ENCODE measurements at regions not wholly inside any gene's neighbourhood (a gene's known extent, or its start where the extent isn't known, plus 50 kb on each side); places are given as distances from the start of the nearest gene placed in this dataset.

DNA sequence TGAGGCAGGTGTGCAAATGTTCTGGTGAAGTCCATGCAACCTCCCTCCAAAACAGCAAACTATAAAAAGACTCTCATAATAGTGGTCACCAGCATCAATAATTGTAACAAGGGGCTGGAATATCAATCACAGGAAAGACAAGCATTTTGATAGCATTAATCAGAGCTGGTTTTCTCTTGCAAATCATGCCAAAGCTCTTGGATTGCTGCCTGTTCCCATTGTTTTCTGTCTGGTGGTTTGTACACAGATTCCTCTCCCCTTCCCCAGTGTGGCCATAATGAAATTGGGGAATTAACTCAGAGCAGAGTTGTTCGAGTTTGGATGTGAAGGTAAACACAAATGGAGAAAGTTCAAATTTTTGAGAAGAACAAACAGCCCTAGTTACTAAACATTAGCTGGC lies 134.2 kb downstream of the CDCA7 start:
- H3K9ac ChIP-seq (ENCODE audit: extremely low read depth, low read length, poor library complexity, severe bottlenecking), result no peak overlapping the region
- DNase-seq, result no peak
- H3K27me3 Mint-ChIP-seq (ENCODE audit: insufficient read depth), result peaks cover 4% of the 10 kb centered on the region
- H3K27ac ChIP-seq (ENCODE audit: low read depth, low read length), result no peak overlapping the region
- H3K27me3 ChIP-seq (ENCODE audit: control insufficient read depth, insufficient read depth, low read length, poor library complexity, severe bottlenecking), result no peaks in the 10 kb centered on the region
- no peaks in the 10 kb centered on the region for H3K4me1 Mint-ChIP-seq
- H3K36me3 ChIP-seq (ENCODE audit: control insufficient read depth, insufficient read depth, low read length), result no peaks in the 10 kb centered on the region
- no peaks in the 10 kb centered on the region for H3K9me3 Mint-ChIP-seq
- no peaks in the 10 kb centered on the region for H3K4me1 ChIP-seq (ENCODE audit: control insufficient read depth, insufficient read depth, low read length)
- WGBS, 2 experiments (ENCODE audit: insufficient coverage in 1 of 2, insufficient read length in 1 of 2), result 87% methylated on average over 1 of the region's 1 CpG; no CpG with 5 or more reads in 1 of the 2 experiments
- no peak overlapping the region for H3K4me3 Mint-ChIP-seq
- no peaks in the 10 kb centered on the region for H3K36me3 Mint-ChIP-seq (ENCODE audit: low read depth)
- no peak overlapping the region for H3K27ac Mint-ChIP-seq
- TF ChIP-seq, protein P1, sequence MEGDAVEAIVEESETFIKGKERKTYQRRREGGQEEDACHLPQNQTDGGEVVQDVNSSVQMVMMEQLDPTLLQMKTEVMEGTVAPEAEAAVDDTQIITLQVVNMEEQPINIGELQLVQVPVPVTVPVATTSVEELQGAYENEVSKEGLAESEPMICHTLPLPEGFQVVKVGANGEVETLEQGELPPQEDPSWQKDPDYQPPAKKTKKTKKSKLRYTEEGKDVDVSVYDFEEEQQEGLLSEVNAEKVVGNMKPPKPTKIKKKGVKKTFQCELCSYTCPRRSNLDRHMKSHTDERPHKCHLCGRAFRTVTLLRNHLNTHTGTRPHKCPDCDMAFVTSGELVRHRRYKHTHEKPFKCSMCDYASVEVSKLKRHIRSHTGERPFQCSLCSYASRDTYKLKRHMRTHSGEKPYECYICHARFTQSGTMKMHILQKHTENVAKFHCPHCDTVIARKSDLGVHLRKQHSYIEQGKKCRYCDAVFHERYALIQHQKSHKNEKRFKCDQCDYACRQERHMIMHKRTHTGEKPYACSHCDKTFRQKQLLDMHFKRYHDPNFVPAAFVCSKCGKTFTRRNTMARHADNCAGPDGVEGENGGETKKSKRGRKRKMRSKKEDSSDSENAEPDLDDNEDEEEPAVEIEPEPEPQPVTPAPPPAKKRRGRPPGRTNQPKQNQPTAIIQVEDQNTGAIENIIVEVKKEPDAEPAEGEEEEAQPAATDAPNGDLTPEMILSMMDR (conservative IDR thresholded peaks at IDR 0.05), result no peak
- H3K4me3 ChIP-seq (ENCODE audit: low read length), result no peak overlapping the region
- no peaks in the 10 kb centered on the region for H3K9me3 ChIP-seq (ENCODE audit: control insufficient read depth, low read length)

DNA sequence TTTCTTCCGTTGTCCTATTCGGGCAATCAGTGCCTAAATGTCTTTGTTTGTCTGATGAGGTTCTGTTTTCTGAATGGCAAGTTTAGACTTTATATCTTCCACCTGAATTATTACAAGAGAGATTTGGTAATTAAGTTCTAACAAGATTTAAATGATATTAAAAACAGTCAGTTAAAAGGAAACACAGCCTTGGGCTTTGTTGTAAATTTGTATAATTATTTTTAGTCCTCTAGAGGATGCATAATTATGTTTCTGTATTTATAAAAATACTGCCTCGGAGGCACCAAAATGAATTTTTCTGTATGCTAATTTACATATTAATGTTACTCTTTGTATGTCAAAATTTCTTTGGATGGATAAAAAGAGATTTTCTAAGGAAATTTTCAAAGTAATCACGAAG lies 136.7 kb downstream of the CDCA7 start:
- Mint-ChIP-seq H3K4me3 (no peak overlapping the region), H3K9me3 (no peaks in the 10 kb centered on the region), H3K4me1 (no peaks in the 10 kb centered on the region), H3K27me3 (ENCODE audit: insufficient read depth) (peaks cover 4% of the 10 kb centered on the region), H3K36me3 (ENCODE audit: low read depth) (no peaks in the 10 kb centered on the region), H3K27ac (no peak overlapping the region)
- TF ChIP-seq, protein P1 (conservative IDR thresholded peaks at IDR 0.05), result no peak
- no peaks in the 10 kb centered on the region for H3K36me3 ChIP-seq (ENCODE audit: control insufficient read depth, insufficient read depth, low read length)
- no peak overlapping the region for H3K4me3 ChIP-seq (ENCODE audit: low read length)
- no peaks in the 10 kb centered on the region for H3K27me3 ChIP-seq (ENCODE audit: control insufficient read depth, insufficient read depth, low read length, poor library complexity, severe bottlenecking)
- no peak overlapping the region for H3K9ac ChIP-seq (ENCODE audit: extremely low read depth, low read length, poor library complexity, severe bottlenecking)
- 79 to 100% methylated on average over 1 to 3 of the region's 4 CpGs for whole genome bisulfite sequencing, 2 experiments (ENCODE audit: insufficient coverage in 1 of 2, insufficient read length in 1 of 2)
- no peak for DNase-seq
- H3K9me3 ChIP-seq (ENCODE audit: control insufficient read depth, low read length), result no peaks in the 10 kb centered on the region
- no peaks in the 10 kb centered on the region for H3K4me1 ChIP-seq (ENCODE audit: control insufficient read depth, insufficient read depth, low read length)
- no peak overlapping the region for H3K27ac ChIP-seq (ENCODE audit: low read depth, low read length)

DNA sequence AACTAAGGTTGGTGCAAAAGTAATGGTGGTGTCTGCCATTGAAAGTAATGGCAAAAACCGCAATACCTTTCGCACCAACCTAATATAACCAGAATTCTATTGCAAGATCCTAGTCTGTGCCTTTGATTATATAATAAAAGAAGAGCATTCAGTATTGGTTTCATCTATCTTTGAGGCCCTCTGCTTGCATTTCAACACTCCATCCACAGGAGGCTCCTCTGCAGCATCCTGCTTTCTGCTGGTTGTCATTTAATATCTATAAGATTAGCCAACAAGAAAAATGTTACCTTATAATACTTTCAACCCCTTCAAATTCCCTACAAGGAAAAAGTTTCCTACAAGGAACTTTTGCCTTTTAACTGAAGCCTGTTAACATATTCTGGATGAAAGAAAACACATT lies 139.2 kb downstream of the CDCA7 start:
- Histone ChIP-seq H3K9ac (ENCODE audit: extremely low read depth, low read length, poor library complexity, severe bottlenecking) (no peak overlapping the region), H3K27me3 (ENCODE audit: control insufficient read depth, insufficient read depth, low read length, poor library complexity, severe bottlenecking) (no peaks in the 10 kb centered on the region), H3K27ac (ENCODE audit: low read depth, low read length) (no peak overlapping the region), H3K36me3 (ENCODE audit: control insufficient read depth, insufficient read depth, low read length) (no peaks in the 10 kb centered on the region), H3K9me3 (ENCODE audit: control insufficient read depth, low read length) (no peaks in the 10 kb centered on the region), H3K4me1 (ENCODE audit: control insufficient read depth, insufficient read depth, low read length) (no peaks in the 10 kb centered on the region), H3K4me3 (ENCODE audit: low read length) (no peak overlapping the region)
- Mint-ChIP-seq H3K36me3 (ENCODE audit: low read depth) (no peaks in the 10 kb centered on the region), H3K4me1 (no peaks in the 10 kb centered on the region), H3K27ac (no peak overlapping the region), H3K9me3 (peaks cover 2% of the 10 kb centered on the region), H3K4me3 (no peak overlapping the region), H3K27me3 (ENCODE audit: insufficient read depth) (no peaks in the 10 kb centered on the region)
- DNase-seq, result no peak
- TF ChIP-seq, protein P1 (conservative IDR thresholded peaks at IDR 0.05), result peak; percentile 41
- WGBS, 2 experiments (ENCODE audit: insufficient coverage in 1 of 2, insufficient read length in 1 of 2), result no CpG with 5 or more reads among the region's 2 CpGs
